Fibroblast of skin of right quadriceps (primary cell): ENCODE measurements at regions not wholly inside any gene's neighbourhood (a gene's known extent, or its start where the extent isn't known, plus 50 kb on each side); places are given as distances from the start of the nearest gene placed in this dataset.

Experiments used
- DNase-seq: peaks from one replicate; pipeline ENCODE4 v3.0.0-alpha.2; 2013

- DNase-seq = no peak
Measured at GRCh38 chr20:21575981-21576740, 62.3 kb upstream of the NKX2-2 start.

- no peak for DNase-seq
Measured at GRCh38 chr20:21575167-21575566, 61.3 kb upstream of the NKX2-2 start.

GRCh38 chr20:21574443-21574842, 60.6 kb upstream of the NKX2-2 start:
- DNase-seq = no peak

- DNase-seq = no peak
Measured at GRCh38 chr20:21573259-21573658, 59.4 kb upstream of the NKX2-2 start.

GRCh38 chr20:21571841-21572690, 58.2 kb upstream of the NKX2-2 start:
- DNase-seq = peak; percentile 5

- no peak for DNase-seq
Measured at GRCh38 chr20:21570285-21570992, 56.6 kb upstream of the NKX2-2 start.

GRCh38 chr20:21569586-21569985, 55.7 kb upstream of the NKX2-2 start:
- DNase-seq = no peak

GRCh38 chr20:21564127-21564773, 50.4 kb upstream of the NKX2-2 start:
- DNase-seq = no peak
